C4-2B (cell line): ENCODE measurements at regions not wholly inside any gene's neighbourhood (a gene's known extent, or its start where the extent isn't known, plus 50 kb on each side); places are given as distances from the start of the nearest gene placed in this dataset.

Experiments used
- H3K27ac ChIP-seq: fragments of 450-650 bp; 2 replicates; pipeline ENCODE4 v1.5.1; 2017
- CTCF ChIP-seq: fragments of 450-650 bp; conservative IDR thresholded peaks from 2 replicates; pipeline ENCODE4 v1.5.1; 2017; ENCODE audit warnings: mild to moderate bottlenecking
- ZFX ChIP-seq: fragments of 450-650 bp; IDR thresholded peaks from 2 replicates; pipeline ENCODE4 v1.6.1; 2017

DNA sequence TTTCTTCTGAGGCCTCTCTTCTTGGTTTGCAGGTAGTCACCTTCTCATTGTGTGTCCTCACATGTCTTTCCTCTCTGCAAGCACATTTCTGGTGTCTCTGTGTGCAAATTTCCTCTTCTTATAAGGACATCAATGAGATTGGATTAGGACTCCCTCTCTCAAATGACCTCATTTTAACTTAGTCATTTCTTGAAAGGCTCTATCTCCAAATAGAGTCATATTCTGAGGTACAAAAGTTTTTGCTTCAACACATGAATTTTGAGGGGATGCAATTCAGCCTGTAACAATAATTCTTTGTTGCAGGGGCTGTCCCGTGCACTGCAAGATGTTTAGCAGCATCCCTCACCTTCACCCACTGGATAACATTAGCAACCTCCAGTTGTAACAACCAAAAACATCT lies 115.0 kb upstream of the DCBLD2 start:
- H3K27ac ChIP-seq, result no peak overlapping the region
- TF ChIP-seq CTCF (no peak), ZFX (no peak)

DNA sequence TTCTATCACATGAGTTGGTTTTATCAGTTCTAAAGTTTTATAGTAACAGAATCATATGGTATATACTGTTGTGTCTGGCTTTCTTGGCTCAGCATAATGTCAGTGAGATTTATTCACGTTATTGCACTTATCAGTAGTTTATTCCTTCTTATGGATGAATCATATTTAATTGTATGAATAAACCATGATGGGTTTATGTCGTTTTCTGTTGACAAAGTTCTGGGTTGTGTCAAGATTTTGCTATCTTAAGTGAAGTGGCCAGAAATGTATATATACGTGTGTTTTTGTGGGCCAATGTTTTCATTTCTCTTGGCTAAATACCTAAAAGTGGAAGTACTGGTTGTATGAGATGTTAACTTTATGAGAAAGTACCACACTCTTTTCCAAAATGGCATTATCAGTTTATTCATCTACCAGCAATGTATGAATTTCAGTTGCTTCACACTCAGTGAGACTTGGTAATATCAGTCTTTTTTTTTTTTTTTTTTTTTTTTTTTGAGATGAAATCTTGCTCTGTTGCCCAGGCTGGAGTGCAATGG lies 112.4 kb upstream of the DCBLD2 start:
- H3K27ac ChIP-seq, result no peak overlapping the region
- no peak for TF ChIP-seq CTCF
- TF ChIP-seq ZFX, result no peak

DNA sequence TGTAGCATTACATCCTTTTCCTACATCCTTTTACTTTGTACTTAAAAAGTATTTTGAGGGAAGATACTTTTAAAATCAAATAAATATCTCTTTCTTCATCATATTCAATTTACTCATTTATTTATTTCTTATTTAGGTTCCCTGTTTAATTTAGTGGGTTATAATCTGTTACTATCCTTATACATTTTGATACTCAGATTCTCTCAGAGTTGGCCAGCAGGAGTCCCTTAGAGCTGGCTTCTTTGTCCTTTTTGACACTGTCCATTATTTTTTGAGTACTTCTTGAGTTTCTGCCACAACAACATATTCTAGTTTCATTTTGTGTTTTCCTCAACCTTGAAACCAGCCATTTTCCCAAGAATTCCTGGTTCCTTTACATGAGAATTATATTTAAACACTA lies 111.6 kb upstream of the DCBLD2 start:
- H3K27ac ChIP-seq, result no peak overlapping the region

GRCh38 chr3:99012051-99012450 lies 110.6 kb upstream of the DCBLD2 start:
- no peak overlapping the region for H3K27ac ChIP-seq
- no peak for TF ChIP-seq CTCF
- TF ChIP-seq ZFX, result no peak

More for the DNA sequence above, 111.6 kb upstream of the DCBLD2 start:
- TF ChIP-seq ZFX (no peak), CTCF (no peak)

DNA sequence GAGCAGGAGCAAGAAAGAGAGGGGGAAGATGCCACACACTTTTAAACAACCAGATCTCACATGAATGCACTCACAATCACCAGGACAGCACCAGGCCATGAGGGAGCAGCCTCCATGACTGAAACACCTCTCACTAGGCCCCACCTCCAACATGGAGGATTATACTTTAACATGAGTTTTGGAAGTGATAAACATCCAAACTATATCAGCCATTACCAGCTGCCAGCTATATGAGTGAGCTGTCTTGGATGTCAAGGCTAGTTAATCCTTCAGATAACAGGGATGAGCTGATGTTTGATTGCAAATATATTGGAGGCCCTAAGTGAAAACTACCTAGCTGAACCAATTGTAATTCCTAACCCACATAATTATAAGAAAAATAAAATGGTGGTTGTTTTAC lies 108.4 kb upstream of the DCBLD2 start:
- no peak overlapping the region for H3K27ac ChIP-seq
- TF ChIP-seq ZFX (no peak), CTCF (no peak)

DNA sequence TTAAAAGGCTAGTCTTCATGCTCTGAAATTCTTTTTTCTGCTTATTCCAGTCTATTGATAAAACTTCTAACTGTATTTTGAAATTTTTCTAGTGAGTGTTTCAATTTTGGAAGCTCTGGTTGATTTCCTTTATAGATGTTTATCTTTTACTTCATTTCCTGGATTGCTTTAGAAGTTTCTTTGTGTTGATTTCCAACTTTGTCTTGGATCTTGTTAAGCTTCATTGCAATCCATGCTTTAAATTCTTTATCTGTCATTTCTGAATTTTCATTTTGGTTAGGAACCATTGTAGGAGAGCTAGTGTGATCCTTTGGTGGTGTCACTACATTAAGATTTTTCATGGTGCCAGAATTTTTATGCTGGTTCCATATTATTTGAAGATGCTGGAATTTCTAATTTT lies 105.2 kb upstream of the DCBLD2 start:
- no peak overlapping the region for H3K27ac ChIP-seq
- TF ChIP-seq CTCF (no peak), ZFX (no peak)

DNA sequence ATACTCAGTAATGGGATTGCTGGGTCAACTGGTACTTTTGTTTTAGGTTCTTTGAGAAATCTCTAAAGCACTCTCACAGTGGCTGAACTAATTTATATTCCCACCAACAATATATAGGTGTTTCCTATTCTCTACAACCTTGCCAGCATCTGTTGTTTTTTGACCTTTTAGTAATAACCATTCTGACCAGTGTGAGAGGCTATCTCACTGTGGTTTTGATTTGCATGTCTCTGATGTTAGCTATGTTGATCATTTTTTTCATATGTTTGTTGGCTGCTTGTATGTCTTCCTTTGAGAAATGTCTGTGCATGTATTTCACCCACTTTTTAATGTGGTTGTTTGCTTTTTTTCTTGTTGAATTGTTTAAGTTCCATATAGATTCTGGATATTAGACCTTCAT lies 98.2 kb upstream of the DCBLD2 start:
- TF ChIP-seq ZFX (no peak), CTCF (no peak)
- no peak overlapping the region for H3K27ac ChIP-seq
